HL-60 (cell line): ENCODE measurements at regions not wholly inside any gene's neighbourhood (a gene's known extent, or its start where the extent isn't known, plus 50 kb on each side); places are given as distances from the start of the nearest gene placed in this dataset.

Experiments used
- POLR2AphosphoS5 ChIP-seq: IDR thresholded peaks from 2 replicates; pipeline ENCODE4 v1.6.1; 2012; ENCODE audit warnings: low read depth
- SPI1 ChIP-seq: IDR thresholded peaks from 2 replicates; pipeline ENCODE4 v1.6.1; 2012; ENCODE audit warnings: low read depth, mild to moderate bottlenecking, borderline replicate concordance
- TF ChIP-seq, protein P1 (sequence below): IDR thresholded peaks from one replicate; pipeline ENCODE4 v1.5.1; 2011; ENCODE audit warnings: low read length, control low read depth, inconsistent platforms; ENCODE audit not compliant: insufficient read depth
- TF ChIP-seq, protein P2 (sequence below): IDR thresholded peaks from 2 replicates; pipeline ENCODE4 v1.6.1; 2012; ENCODE audit warnings: low read depth; ENCODE audit not compliant: insufficient replicate concordance

DNA sequence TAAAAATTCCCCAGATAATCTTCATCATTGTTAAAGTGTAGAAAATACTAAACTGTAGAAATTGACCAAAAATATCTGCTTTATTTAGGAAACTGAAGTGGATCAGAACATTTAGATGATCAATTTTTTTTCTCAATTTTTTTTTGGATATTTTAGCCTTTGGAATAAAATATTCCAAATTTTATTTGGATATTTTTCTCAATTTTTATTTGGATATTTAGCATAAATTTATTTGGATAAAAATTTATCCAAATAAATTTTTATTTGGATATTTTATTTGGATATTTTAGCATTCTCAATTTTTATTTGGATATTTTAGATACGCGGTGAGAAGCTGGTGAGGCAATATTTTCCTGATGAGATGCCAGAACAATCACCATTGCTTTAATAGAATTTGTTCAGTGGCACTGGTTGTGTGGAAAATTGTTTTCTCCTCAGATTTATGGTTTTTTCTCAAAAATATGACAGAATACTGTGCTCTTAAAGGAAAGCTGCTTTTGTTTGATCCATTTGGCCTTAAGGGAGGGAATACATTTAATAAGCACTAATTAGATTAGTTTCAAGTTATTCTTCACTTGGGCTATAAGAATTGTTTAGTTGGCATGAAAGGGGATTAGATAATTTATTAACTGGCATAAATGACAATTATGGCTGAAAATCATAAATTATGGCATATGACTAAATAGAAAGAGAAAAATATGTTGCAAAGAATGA lies 470.1 kb downstream of the MFSD1 start:
- TF ChIP-seq, protein P1, sequence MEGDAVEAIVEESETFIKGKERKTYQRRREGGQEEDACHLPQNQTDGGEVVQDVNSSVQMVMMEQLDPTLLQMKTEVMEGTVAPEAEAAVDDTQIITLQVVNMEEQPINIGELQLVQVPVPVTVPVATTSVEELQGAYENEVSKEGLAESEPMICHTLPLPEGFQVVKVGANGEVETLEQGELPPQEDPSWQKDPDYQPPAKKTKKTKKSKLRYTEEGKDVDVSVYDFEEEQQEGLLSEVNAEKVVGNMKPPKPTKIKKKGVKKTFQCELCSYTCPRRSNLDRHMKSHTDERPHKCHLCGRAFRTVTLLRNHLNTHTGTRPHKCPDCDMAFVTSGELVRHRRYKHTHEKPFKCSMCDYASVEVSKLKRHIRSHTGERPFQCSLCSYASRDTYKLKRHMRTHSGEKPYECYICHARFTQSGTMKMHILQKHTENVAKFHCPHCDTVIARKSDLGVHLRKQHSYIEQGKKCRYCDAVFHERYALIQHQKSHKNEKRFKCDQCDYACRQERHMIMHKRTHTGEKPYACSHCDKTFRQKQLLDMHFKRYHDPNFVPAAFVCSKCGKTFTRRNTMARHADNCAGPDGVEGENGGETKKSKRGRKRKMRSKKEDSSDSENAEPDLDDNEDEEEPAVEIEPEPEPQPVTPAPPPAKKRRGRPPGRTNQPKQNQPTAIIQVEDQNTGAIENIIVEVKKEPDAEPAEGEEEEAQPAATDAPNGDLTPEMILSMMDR = no peak
- TF ChIP-seq, protein P2, sequence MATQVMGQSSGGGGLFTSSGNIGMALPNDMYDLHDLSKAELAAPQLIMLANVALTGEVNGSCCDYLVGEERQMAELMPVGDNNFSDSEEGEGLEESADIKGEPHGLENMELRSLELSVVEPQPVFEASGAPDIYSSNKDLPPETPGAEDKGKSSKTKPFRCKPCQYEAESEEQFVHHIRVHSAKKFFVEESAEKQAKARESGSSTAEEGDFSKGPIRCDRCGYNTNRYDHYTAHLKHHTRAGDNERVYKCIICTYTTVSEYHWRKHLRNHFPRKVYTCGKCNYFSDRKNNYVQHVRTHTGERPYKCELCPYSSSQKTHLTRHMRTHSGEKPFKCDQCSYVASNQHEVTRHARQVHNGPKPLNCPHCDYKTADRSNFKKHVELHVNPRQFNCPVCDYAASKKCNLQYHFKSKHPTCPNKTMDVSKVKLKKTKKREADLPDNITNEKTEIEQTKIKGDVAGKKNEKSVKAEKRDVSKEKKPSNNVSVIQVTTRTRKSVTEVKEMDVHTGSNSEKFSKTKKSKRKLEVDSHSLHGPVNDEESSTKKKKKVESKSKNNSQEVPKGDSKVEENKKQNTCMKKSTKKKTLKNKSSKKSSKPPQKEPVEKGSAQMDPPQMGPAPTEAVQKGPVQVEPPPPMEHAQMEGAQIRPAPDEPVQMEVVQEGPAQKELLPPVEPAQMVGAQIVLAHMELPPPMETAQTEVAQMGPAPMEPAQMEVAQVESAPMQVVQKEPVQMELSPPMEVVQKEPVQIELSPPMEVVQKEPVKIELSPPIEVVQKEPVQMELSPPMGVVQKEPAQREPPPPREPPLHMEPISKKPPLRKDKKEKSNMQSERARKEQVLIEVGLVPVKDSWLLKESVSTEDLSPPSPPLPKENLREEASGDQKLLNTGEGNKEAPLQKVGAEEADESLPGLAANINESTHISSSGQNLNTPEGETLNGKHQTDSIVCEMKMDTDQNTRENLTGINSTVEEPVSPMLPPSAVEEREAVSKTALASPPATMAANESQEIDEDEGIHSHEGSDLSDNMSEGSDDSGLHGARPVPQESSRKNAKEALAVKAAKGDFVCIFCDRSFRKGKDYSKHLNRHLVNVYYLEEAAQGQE = no peak
- TF ChIP-seq POLR2AphosphoS5 (no peak), SPI1 (no peak)
